GM21515 (cell line): ENCODE measurements at regions not wholly inside any gene's neighbourhood (a gene's known extent, or its start where the extent isn't known, plus 50 kb on each side); places are given as distances from the start of the nearest gene placed in this dataset.

Experiments used
- ATAC-seq: cut with Tn5 transposase; IDR thresholded peaks from one replicate; pipeline ENCODE4 v1.9.1; 2021; ENCODE audit not compliant: unreplicated experiment

GRCh38 chr3:80096909-80097308 lies 329.1 kb upstream of the ROBO1 start:
- ATAC-seq: no peak

GRCh38 chr3:80094589-80094988 lies 326.8 kb upstream of the ROBO1 start:
- no peak for ATAC-seq

- no peak for ATAC-seq
These were observed 320.0 kb upstream of the ROBO1 start for GRCh38 chr3:80087767-80088166.

GRCh38 chr3:80086426-80086825 lies 318.6 kb upstream of the ROBO1 start:
- no peak for ATAC-seq

- no peak for ATAC-seq
These were observed 312.1 kb upstream of the ROBO1 start for GRCh38 chr3:80079886-80080285.

GRCh38 chr3:80068459-80068858 lies 300.7 kb upstream of the ROBO1 start:
- ATAC-seq: no peak

- ATAC-seq: no peak
These were observed 295.7 kb upstream of the ROBO1 start for GRCh38 chr3:80063535-80063934.

- ATAC-seq: no peak
These were observed 292.9 kb upstream of the ROBO1 start for GRCh38 chr3:80060664-80061063.

- ATAC-seq: no peak
These were observed 287.5 kb upstream of the ROBO1 start for GRCh38 chr3:80055306-80055705.

- ATAC-seq: no peak
These were observed 284.5 kb upstream of the ROBO1 start for GRCh38 chr3:80052271-80052670.

- no peak for ATAC-seq
These were observed 283.8 kb upstream of the ROBO1 start for GRCh38 chr3:80051602-80051962.

GRCh38 chr3:80050826-80051601 lies 283.2 kb upstream of the ROBO1 start:
- ATAC-seq: no peak

- no peak for ATAC-seq
These were observed 275.4 kb upstream of the ROBO1 start for GRCh38 chr3:80043226-80043625.

GRCh38 chr3:80040067-80040466 lies 272.3 kb upstream of the ROBO1 start:
- no peak for ATAC-seq

- ATAC-seq: no peak
These were observed 268.4 kb upstream of the ROBO1 start for GRCh38 chr3:80036176-80036575.

GRCh38 chr3:80035021-80035420 lies 267.2 kb upstream of the ROBO1 start:
- ATAC-seq: no peak

GRCh38 chr3:80023010-80023409 lies 255.2 kb upstream of the ROBO1 start:
- no peak for ATAC-seq

- ATAC-seq: no peak
These were observed 250.6 kb upstream of the ROBO1 start for GRCh38 chr3:80018375-80018774.

GRCh38 chr3:80017369-80017768 lies 249.6 kb upstream of the ROBO1 start:
- no peak for ATAC-seq

GRCh38 chr3:80014576-80014975 lies 246.8 kb upstream of the ROBO1 start:
- no peak for ATAC-seq

- no peak for ATAC-seq
These were observed 242.3 kb upstream of the ROBO1 start for GRCh38 chr3:80010021-80010571.

GRCh38 chr3:80007522-80007921 lies 239.7 kb upstream of the ROBO1 start:
- ATAC-seq: no peak

- ATAC-seq: no peak
These were observed 238.5 kb upstream of the ROBO1 start for GRCh38 chr3:80006315-80006714.
